GM12878 (cell line): ENCODE measurements at regions not wholly inside any gene's neighbourhood (a gene's known extent, or its start where the extent isn't known, plus 50 kb on each side); places are given as distances from the start of the nearest gene placed in this dataset.

ENCODE experiments used
- ATAC-seq: fragments of 200-7000 bp; cut with Tn5 transposase; 3 replicates; pipeline ENCODE4 v1.9.1; 2020; ENCODE audit warnings: mild to moderate bottlenecking, moderate library complexity
- BruUV-seq: library from RNA; stranded (reverse); fragments of 400-500 nt; replicated peaks from 2 replicates; lab custom pipeline; 2021; lab: Mats Ljungman, UMichigan
- CTCF ChIA-PET: fragments of 300-600 bp; sonication (Branson Sonifier 250); formaldehyde crosslinking; extraction: SDS; loops from one replicate; lab custom pipeline; 2021; ENCODE audit warnings: inconsistent platforms; lab: Yijun Ruan, JAX
- POLR2A ChIA-PET: fragments of 350-600 bp; formaldehyde crosslinking; extraction: SDS; loops from one replicate; lab custom pipeline; 2021; ENCODE audit warnings: inconsistent platforms; lab: Charles Lee
- RAD21 ChIA-PET: fragments of 300-600 bp; sonication (Branson Sonifier 250); formaldehyde crosslinking; loops from one replicate; lab custom pipeline; 2023; ENCODE audit warnings: antibody characterized with exemption; ENCODE audit not compliant: unreplicated experiment; lab: Charles Lee
- SMC1A ChIA-PET: fragments of 300-600 bp; sonication (Branson Sonifier 250); formaldehyde crosslinking; loops from one replicate; lab custom pipeline; 2023; ENCODE audit not compliant: unreplicated experiment, uncharacterized antibody; lab: Charles Lee
- DNase-seq: peaks from one replicate; pipeline ENCODE4 v3.0.0-alpha.2; 2011; ENCODE audit warnings: low read depth, low spot score
- FAIRE-seq: peaks from 3 replicates; lab custom pipeline; 2011; peaks lifted over from hg19 to GRCh38; lab: Jason Lieb, UNC
- H2AFZ ChIP-seq: 2 replicates; pipeline ENCODE4 v1.6.0; 2011; ENCODE audit warnings: low read depth, low read length, control low read depth; ENCODE audit not compliant: control insufficient read depth
- H3K27ac ChIP-seq: 2 replicates; pipeline ENCODE4 v1.5.1; 2011; ENCODE audit warnings: control low read depth; ENCODE audit not compliant: control insufficient read depth, insufficient read depth
- H3K27me3 ChIP-seq, 2 experiments: replicated peaks in 1 of 2; 2 replicates each; pipeline versions ENCODE4 v1.6.0 to v1.6.1; 2011; ENCODE audit warnings: low read length in 1 of 2; ENCODE audit not compliant: control insufficient read depth in 2 of 2, insufficient read depth in 2 of 2
- H3K36me3 ChIP-seq, 2 experiments: 2 replicates each; pipeline ENCODE4 v1.5.1; 2011; ENCODE audit warnings: low read length in 1 of 2; ENCODE audit not compliant: control insufficient read depth in 2 of 2, insufficient read depth in 2 of 2
- H3K4me1 ChIP-seq: 2 replicates; pipeline ENCODE4 v1.6.1; 2011; ENCODE audit warnings: mild to moderate bottlenecking, low read length, moderate library complexity, mixed read lengths; ENCODE audit not compliant: control insufficient read depth, insufficient read depth
- H3K4me2 ChIP-seq: 2 replicates; pipeline ENCODE4 v1.6.0; 2011; ENCODE audit warnings: control low read depth; ENCODE audit not compliant: control insufficient read depth, insufficient read depth
- H3K4me3 ChIP-seq: fragments of 200-600 bp; sonication (generic); 2 replicates; pipeline ENCODE4 v1.5.1; 2016
- H3K79me2 ChIP-seq: 2 replicates; pipeline ENCODE4 v1.6.0; 2011; ENCODE audit warnings: low read length; ENCODE audit not compliant: control insufficient read depth, insufficient read depth
- H3K9ac ChIP-seq: 2 replicates; pipeline ENCODE4 v1.8.0; 2011; ENCODE audit warnings: low read length, control low read depth, mixed read lengths; ENCODE audit not compliant: control insufficient read depth, insufficient read depth
- H3K9me3 ChIP-seq: replicated peaks from 3 replicates; pipeline ENCODE4 v1.5.1; 2011; ENCODE audit warnings: mild to moderate bottlenecking, low read length; ENCODE audit not compliant: control insufficient read depth, insufficient read depth
- H4K20me1 ChIP-seq: 2 replicates; pipeline ENCODE4 v1.6.0; 2011; ENCODE audit not compliant: control insufficient read depth, insufficient read depth
- ATF3 ChIP-seq: IDR thresholded peaks from 2 replicates; pipeline ENCODE4 v1.6.1; 2011; ENCODE audit warnings: low read depth, mild to moderate bottlenecking, low read length, moderate library complexity, borderline replicate concordance; ENCODE audit errors: extremely low read depth
- BMI1 ChIP-seq: fragments of 450-650 bp; IDR thresholded peaks from 2 replicates; pipeline ENCODE4 v1.6.1; 2016; ENCODE audit warnings: mild to moderate bottlenecking, moderate library complexity, borderline replicate concordance
- DPF2 ChIP-seq: fragments of 450-650 bp; IDR thresholded peaks from 2 replicates; pipeline ENCODE4 v1.6.1; 2017; ENCODE audit warnings: mild to moderate bottlenecking
- HSF1 ChIP-seq: fragments of 150-350 bp; IDR thresholded peaks from 2 replicates; pipeline ENCODE4 v1.6.1; 2014; ENCODE audit warnings: mild to moderate bottlenecking, low read depth, low read length
- IRF5 ChIP-seq: fragments of 450-650 bp; IDR thresholded peaks from 2 replicates; pipeline ENCODE4 v1.6.1; 2017; ENCODE audit warnings: borderline replicate concordance
- NBN ChIP-seq: fragments of 450-650 bp; IDR thresholded peaks from 2 replicates; pipeline ENCODE4 v1.6.1; 2016
- NFXL1 ChIP-seq: fragments of 450-650 bp; IDR thresholded peaks from 2 replicates; pipeline ENCODE4 v1.6.1; 2017; ENCODE audit warnings: antibody characterized with exemption, mild to moderate bottlenecking, borderline replicate concordance
- SMAD5 ChIP-seq: IDR thresholded peaks from 2 replicates; pipeline ENCODE4 v1.6.1; 2016; ENCODE audit warnings: antibody characterized with exemption, low read depth
- SMC3 ChIP-seq: IDR thresholded peaks from 2 replicates; pipeline ENCODE4 v1.6.1; 2011; ENCODE audit warnings: low read length, improper control_type of control experiment, borderline replicate concordance
- TAF1 ChIP-seq: IDR thresholded peaks from 2 replicates; pipeline ENCODE4 v1.6.1; 2011; ENCODE audit warnings: mild to moderate bottlenecking, low read depth, low read length, borderline replicate concordance
- TARDBP ChIP-seq: IDR thresholded peaks from 2 replicates; pipeline ENCODE4 v1.6.1; 2016; ENCODE audit warnings: borderline replicate concordance
- ZNF687 ChIP-seq: fragments of 450-650 bp; IDR thresholded peaks from 2 replicates; pipeline ENCODE4 v1.6.1; 2017; ENCODE audit warnings: mild to moderate bottlenecking, moderate library complexity
- WGBS: methylation state at CpG from one replicate; pipeline ENCODE4 v1.1.6; 2016; ENCODE audit warnings: low lambda C conversion rate; ENCODE audit not compliant: insufficient replicate concordance, insufficient coverage; ENCODE audit errors: missing lambda C conversion rate; 5-methylcytosine and 5-hydroxymethylcytosine counted together
- in situ Hi-C: fragments of 300-500 bp; cut with MboI; formaldehyde crosslinking; loops from 9 replicates; pipeline ENCODE4 v1.14.3; 2018; ENCODE audit warnings: mixed read lengths
- intact Hi-C: fragments of 100-400 bp; cut with micrococcal nuclease; formaldehyde crosslinking; loops from one replicate; pipeline ENCODE4 v1.14.2; 2022; ENCODE audit not compliant: unreplicated experiment

GRCh38 chr4:74555231-74555630 is 110.3 kb downstream of the AREG start:
- intact Hi-C loops (no loop called here), in situ Hi-C loops (no loop called here)
- DNase-seq (no peak), FAIRE-seq (no peak)
- H3K4me2 ChIP-seq = no peak overlapping the region
- ChIA-PET CTCF (interaction anchor here (1.2 kb wide), 1 partner anchor 236 kb away, joined by 3 read pairs; no protein-coding TSS in a partner anchor), SMC1A (no interaction called here), RAD21 (no interaction called here)
- no peak overlapping the region for H3K9ac ChIP-seq
- no peaks in the 10 kb centered on the region for H3K36me3 ChIP-seq
- no peaks in the 10 kb centered on the region for H3K79me2 ChIP-seq
- H3K4me3 ChIP-seq = no peak overlapping the region
- H3K9me3 ChIP-seq = no peaks in the 10 kb centered on the region
- H3K4me1 ChIP-seq = no peaks in the 10 kb centered on the region
- BruUV-seq = no TSS peak
- no peaks in the 10 kb centered on the region for H3K27me3 ChIP-seq
- no peak overlapping the region for H3K27ac ChIP-seq
- no peak for TF ChIP-seq NFXL1
- TF ChIP-seq, all 136 proteins: peak for 0
- ATAC-seq = no peak
- Histone ChIP-seq H2AFZ (no peak overlapping the region), H4K20me1 (no peaks in the 10 kb centered on the region)
- POLR2A ChIA-PET = no interaction called here

GRCh38 chr4:74555843-74556242 is 110.9 kb downstream of the AREG start:
- ChIA-PET SMC1A (no interaction called here), RAD21 (no interaction called here), CTCF (interaction anchor here (1.2 kb wide), 1 partner anchor 236 kb away, joined by 3 read pairs; no protein-coding TSS in a partner anchor), POLR2A (no interaction called here)
- no peaks in the 10 kb centered on the region for H4K20me1 ChIP-seq
- no peak for DNase-seq
- H2AFZ ChIP-seq = no peak overlapping the region
- WGBS = 43% methylated on average over 1 of the region's 1 CpG
- no peak for FAIRE-seq
- in situ Hi-C loops = no loop called here
- H3K4me3 ChIP-seq = no peak overlapping the region
- BruUV-seq = no TSS peak
- no peaks in the 10 kb centered on the region for H3K4me1 ChIP-seq
- intact Hi-C loops = no loop called here
- H3K36me3 ChIP-seq = no peaks in the 10 kb centered on the region
- no peak overlapping the region for H3K4me2 ChIP-seq
- no peaks in the 10 kb centered on the region for H3K79me2 ChIP-seq
- H3K27ac ChIP-seq = no peak overlapping the region
- no peaks in the 10 kb centered on the region for H3K27me3 ChIP-seq
- no peaks in the 10 kb centered on the region for H3K9me3 ChIP-seq
- H3K9ac ChIP-seq = no peak overlapping the region
- no peak for ATAC-seq
- TF ChIP-seq DPF2 (no peak), TAF1 (no peak), BMI1 (no peak), ZNF687 (no peak), NBN (no peak), ATF3 (no peak), SMAD5 (no peak), IRF5 (no peak), SMC3 (no peak), TARDBP (no peak), HSF1 (no peak)
